Activated CD4-positive, alpha-beta T cell treated with anti-CD3 and anti-CD28 coated beads, Interleukin-2, amount 50 U/mL, for 4 hours (primary cell): ENCODE measurements at regions not wholly inside any gene's neighbourhood (a gene's known extent, or its start where the extent isn't known, plus 50 kb on each side); places are given as distances from the start of the nearest gene placed in this dataset.
"Not testable (repeated sequence)": the region's sequence is repeated elsewhere in the genome, so short reads cannot be mapped to it uniquely, and the experiment has no call there.

ENCODE experiments used
- DNase-seq, 2 experiments: peaks; one replicate each; pipeline ENCODE4 v3.0.0-alpha.2; 2020

DNA sequence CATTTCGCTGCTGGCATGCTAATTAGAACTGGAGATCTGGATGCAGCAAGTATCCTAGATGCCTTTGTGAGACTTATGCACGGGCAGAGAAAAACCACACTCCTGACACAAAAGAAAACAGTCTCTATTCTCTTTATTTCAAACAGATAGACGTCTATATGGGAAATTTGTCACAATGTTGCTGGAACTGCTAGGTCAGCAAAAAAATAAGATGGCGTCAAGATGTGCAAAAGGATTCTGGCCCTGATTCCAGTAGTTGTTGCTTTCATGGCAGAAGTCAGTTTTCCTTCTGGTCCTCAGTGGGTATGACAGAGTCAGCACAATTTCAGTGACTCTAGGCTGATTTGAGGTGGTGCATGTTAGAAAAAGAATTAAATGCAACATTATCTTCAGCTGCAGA lies 1068.0 kb downstream of the SLITRK5 start:
- no peak for DNase-seq

DNA sequence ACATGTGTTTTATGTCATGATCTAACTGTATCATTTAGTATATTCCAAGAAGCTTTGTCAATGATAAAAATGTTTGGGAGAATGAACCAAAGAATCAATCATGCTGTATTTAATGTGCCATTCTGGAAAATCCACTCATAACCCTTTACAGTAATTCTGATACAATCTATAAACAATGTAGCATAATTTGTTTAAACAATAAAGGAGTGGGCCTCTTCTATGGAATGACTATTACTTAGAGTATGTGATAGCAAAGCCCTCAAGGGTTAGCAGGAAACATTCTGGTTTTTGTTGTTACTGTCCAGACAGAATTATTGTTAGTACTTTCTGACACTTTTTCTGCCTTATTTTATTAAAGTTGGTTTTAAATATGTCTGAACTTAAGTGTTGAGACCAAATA lies 1073.1 kb downstream of the SLITRK5 start:
- DNase-seq, result no peak

DNA sequence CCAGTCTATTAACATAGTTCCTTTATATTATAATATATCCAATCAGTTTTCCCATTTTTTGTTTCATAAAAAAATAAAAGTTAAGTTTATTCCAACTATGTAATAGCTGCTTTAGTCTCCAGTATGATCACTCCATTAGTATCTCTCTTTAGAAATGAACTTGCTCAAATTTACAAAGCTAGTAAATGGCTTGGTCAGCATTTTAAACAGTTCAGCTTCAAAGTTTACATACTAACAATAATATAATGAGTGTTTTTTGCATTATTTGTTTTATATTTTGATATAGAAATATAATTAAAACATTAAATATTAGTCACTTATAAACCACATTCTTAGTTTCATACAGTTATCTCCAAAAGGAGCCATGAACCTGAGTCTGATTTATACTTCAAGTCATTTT lies 1073.8 kb downstream of the SLITRK5 start:
- no peak for DNase-seq

DNA sequence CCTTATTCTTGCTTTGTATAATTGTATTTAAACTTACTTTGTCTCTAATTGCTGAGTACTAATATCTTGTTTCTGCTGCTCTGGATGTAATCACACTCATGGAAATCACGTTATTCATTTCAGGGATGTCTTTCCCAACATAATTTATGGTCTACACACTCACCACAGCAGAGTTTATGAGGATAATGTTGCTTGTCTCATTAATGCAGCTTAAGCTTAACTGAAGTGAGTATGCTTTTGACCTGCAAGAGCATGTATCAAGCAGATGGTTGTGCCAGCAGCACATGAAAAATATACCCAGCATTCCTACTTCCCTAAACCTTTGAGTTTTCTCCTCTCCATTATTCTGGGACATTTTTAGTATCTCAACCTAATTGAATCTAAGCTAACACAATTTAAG lies 1080.9 kb downstream of the SLITRK5 start:
- DNase-seq, result no peak

DNA sequence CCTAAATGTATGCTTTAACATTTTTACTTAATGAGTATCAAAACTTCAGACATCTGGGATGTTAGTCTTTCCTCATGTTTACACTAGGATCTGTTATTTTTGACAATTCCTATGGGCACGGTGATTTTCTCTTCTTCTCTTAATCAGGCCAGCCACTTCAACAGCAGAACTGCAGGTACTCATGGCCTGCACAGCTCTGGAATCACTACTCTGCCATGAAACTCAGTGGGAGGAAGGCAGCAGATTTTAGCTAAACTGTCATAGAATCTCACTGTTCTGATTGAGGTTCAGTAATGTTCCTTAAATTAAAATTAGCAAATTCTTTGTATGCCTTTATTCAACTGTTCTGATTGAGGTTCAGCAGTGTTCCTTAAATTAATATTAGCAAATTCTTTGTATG lies 1083.0 kb downstream of the SLITRK5 start:
- DNase-seq, result no peak

DNA sequence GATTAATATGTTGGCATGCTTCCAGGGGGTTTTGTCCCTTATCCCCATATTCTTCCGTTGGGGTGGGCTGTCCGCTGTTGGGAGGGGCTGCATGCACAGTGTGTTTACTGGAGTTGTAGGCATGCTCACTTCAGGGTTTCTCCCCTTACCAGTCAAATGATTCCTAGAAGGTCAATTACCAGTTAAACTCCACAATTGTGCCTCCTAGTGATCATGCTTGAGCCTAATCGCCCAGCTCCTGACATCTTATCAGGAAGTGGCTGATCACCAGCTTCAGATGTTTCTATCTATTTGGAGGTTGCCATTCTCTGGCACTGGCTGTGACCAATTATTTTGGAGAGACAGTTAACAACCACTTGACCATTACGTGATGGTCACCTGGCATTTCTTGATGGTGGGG lies 1090.0 kb downstream of the SLITRK5 start:
- DNase-seq, result no peak

DNA sequence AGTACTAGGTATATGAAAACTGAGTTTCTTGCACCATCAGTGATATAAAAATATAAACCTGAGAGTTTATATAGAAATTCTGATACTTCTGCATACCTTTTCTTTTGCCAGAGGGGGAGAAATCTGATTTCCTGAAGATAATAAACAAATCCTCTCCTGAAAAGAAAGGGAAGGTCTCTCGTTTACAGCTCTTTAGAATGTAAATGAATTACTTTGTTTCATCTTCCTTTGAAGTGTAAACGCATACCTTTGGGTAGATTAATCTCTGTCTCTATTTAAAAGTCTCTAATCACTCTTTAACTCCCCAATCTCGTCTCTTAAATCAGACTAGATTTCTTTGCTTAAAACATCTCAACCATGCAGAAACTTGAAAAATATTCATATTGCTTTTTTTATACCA lies 1092.9 kb downstream of the SLITRK5 start:
- DNase-seq, result no peak

DNA sequence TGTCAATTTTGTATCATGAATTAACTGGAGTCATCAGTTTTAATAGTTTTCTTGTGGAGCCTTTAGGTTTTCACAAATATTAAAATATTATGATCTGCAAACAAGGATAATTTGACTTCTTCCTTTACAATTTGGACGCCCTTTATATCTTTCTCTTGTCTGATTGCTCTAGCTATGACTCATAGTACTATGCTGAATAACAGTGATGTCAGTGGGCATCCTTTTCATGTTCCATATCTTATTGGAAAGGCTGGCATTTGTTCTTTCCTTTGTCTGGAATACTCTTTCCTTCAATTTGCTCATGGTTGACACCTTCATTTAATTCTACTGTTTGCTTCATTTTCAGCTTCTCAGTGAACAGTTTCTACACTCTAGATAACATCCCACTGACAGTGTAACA lies 1129.3 kb downstream of the SLITRK5 start:
- DNase-seq, result no peak

DNA sequence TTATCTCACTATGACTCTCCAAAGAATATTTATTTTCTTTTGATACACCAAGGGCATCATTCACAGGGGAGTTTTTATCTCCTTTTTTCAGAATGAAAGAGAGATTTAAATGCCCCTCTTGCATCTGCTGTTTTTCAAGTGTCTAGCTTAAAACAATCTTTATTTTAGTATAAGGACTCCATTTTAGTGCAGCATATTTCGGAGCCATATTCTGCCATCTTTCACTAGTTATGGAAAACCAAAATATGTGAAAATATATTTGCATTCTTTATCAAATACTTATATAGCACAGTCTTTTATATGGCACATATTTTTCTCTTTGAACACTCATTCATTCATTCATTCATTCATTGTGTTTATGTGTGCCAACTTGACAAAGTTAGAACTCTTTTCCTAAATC lies 1130.2 kb downstream of the SLITRK5 start:
- no peak for DNase-seq

DNA sequence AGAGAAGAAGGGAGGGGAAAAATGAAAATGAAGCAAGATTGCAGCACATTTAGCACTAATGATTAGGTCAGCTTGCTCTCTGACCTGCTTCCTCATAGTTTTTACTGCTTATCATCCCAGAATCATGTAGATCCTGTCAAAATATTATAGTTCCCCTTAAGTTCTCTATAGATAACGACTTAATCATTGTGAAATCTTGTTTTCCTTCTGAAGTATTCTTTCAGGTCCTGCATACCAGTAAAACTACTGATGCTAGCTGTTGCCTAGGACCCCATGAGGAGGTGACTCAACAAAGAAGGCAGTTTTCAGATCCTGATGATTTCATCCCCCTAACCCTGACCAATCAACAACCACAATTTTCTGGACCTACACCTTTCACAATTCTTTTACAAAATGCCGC lies 1131.7 kb downstream of the SLITRK5 start:
- no peak for DNase-seq

DNA sequence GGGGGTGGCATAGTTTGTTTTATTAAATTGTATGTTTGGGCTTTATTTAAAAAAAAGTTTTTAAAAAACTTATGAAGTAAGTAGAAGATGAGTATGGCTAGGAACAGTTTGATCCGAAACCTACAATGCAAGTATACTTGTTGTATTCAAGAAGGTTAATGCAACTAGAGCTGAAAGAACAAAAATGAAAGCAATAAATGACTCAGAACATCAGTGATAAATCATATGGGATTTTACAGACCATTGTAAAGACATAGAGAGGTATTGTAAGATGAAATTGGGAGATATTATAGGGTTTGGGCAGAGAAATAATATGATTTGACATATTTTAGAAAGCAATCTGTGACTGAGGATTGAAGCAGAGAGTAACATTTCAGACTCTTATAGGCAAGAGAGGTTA lies 1135.3 kb downstream of the SLITRK5 start:
- DNase-seq, result no peak

DNA sequence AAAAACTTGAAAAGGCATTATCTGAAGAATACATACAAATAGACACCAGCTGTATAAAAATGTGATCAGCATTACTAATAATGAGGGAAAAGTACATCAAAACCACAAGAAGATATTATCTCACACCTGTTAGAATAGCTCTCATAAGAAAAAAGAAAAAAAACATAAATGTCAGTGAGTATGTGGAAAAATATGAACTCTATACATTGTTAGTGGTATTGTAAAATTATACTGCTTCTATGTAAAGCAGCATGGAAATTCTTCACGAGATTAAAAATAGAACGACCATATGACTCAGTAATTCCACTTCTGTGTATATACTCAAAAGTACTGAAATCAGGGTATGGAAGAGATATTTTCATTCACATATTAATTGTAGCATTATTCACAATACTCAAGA lies 1146.4 kb downstream of the SLITRK5 start:
- DNase-seq, result no peak

DNA sequence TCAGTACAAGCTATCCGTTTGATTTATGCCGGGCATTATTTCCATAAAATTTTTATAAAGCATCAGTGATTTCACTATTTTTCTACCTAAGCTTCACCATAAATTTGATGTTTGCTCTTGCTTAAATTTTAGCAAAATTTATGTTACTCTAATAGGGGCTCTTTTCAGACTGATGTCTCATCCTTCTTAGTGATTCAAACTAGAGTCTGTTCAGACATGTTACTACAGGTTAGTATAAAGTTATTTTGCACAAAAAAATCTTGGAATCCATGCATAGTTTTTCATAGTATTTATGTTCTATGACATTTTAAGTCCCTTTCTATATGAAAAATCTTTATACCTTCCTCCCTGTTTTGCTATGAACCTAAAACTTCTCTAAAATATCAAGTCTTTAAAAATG lies 1151.9 kb downstream of the SLITRK5 start:
- DNase-seq, result no peak

DNA sequence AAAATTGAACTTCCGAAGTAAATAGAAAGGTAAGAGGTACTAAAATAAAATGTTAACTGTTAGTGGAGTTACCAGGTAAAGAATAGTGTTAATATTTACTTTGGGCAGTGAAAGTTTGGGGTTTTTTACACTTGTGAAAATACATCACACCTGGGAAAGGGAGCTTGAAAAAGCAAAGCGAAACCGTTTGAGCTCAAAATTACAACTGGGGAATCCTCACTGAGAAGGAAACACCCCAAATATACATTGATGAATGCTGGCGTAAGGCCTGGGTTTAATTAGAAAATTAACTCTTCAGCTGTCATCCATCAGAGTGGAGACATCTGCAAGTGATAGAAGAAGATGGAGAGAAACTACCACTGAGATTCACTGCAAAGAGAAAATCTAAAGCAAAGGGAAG lies 1153.0 kb downstream of the SLITRK5 start:
- DNase-seq, result no peak

DNA sequence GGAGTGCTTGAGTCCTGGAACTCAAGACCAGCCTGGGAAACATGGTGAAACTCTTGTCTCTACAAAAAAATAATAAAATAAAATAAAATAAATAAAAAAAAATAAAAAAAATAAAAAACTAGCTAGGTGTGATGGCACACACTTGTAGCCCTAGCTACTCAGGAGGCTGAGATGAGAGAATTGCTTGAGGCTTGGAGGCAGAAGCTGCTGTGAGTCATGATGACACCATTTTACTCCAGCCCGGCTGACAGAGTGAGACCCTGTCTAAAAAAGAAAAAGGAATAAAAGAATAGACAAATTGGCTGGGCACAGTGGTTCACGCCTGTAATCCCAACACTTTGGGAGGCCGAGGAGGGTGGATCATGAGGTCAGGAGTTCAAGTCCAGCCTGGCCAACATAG lies 1168.9 kb downstream of the SLITRK5 start:
- no peak for DNase-seq

DNA sequence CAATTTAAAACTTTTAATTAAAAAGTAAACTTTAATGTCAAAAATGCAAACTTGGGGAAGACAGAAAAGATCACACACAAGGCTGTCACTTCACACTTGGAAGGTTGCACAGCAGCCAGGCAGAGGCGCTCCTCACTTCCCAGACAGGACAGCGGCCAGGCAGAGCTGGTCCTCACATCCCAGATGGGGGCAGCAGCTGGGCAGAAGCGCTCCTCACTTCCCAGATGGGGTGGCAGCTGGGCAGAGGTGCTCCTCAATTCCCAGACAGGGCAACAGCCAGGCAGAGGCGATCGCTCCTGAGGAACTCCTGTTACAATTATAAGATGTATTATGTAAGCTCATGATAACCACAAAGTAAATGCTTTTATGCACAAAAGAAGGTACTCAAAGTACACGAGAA lies 1181.1 kb downstream of the SLITRK5 start:
- not testable (repeated sequence) for DNase-seq

DNA sequence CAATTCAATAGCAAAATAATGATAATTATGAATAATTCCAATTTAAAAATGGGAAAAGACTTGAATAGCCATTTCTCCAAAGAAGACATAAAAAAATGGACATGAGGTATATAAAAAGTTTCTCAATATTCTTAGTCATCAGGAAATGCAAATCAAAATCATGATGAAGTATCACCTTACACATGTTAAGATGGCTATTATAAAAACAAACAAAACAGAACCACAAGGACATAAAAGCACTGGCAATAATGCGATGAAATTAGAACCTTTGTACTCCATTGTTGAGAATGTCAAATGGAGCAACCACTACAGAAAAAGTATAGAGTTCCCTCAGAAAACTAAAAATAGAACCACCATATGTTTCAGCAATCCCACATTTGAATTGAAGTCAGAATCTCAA lies 1186.1 kb downstream of the SLITRK5 start:
- no peak for DNase-seq

DNA sequence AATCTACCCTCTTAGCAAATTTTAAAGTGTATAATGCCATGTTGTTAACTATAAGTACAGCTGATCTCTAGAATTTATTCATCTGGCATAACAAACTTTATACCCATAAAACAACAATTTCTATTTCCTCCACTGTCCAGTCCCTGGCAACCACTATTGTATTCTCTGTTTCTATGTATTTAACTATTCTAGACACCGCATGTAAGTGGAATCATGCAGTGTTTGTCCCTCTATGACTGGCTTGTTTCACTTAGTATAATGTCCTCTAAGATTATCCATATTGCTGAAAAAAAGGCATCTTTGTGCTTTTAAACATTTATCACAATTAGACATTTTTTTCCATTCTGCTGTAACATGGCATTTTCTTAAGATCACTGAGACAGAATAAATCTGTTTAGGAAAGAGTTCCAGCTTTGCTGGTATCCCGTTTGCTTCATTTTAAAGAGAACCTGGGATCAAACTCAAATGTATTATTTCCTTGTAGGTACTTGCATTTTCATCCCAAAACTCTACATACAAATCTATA lies 1191.0 kb downstream of the SLITRK5 start:
- DNase-seq, result no peak

DNA sequence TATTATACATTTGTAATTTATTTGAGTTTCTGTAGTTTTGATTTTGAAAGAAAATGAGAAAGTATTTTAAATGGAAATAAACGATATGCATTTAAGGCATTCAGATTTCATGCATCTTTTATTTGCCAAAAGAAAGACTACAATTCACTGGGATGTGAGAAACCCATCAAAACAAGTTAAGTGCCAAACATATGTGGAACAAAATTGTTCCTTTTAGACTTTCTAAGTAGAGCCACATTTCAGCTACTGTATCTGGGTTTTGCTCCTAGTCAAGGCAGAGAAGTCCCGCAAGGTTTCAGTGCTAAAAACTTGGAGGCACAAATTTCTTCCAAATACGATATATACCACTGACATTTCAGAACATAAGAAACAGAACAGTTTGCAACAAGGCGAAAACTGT lies 1191.9 kb downstream of the SLITRK5 start:
- DNase-seq, result no peak

DNA sequence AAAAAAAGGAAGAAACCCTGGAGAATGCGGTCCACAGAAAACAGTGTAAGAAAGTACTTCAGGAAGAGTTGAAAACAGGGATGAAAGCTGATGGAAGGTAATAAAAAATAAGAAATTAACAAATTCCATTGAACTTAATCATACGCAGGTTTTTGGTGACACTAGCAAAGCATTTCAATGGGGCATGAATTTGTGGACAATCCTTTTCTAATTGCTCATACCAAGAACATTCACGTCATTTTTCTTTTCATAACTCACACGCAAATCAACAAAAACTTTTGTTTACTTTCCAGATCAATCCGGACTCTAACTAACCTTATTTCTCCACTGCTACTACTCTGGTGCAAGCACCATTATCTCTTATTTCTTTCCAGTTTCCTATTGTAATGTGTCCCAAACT lies 1195.0 kb downstream of the SLITRK5 start:
- DNase-seq, result no peak

DNA sequence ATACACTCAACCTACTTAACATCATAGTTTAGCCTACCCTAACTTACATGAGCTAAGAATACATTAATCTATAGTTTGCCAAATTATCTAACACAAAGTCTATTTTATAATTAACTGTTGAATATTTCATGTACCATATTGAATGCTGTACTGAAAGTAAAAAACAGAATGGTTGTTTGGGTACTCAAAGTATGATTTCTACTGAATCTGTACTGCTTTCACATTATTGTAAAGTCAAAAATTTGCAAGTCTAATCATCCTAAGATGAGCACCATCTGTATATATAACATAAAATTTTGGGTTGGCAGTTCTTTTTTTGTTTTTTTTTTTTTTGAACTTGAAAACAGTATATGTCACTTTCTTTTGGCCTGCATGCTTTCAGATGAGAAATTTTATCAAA lies 1212.6 kb downstream of the SLITRK5 start:
- no peak for DNase-seq

DNA sequence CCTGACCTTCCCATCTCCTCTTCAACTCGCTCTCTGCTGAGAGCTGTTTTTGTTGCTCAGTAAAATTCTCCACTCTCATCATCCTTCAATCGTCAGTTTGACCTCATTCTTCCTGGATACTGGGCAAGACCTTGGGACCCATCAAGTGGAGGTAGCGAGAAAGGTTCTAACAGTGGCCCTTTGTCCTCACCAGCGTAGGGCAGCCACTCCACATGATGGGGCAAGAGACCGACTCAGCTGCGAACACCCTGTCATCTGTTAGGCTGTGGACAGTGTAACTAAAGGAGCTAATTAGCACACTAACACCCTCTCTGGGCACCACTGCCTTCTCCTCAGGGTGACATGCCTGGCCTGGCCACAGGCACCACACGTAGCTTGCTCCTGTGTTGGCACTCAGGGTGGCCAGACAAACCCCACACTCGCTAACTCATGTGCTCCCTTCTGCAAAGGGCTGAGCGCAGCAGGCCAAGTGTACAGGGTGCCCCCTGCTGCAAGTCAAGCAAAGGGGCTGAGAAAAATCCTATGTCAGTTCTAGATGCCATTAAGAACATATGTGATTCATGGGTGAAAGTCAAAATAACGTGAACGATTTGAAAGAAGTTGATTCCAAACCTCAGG lies 1216.0 kb downstream of the SLITRK5 start:
- no peak for DNase-seq

DNA sequence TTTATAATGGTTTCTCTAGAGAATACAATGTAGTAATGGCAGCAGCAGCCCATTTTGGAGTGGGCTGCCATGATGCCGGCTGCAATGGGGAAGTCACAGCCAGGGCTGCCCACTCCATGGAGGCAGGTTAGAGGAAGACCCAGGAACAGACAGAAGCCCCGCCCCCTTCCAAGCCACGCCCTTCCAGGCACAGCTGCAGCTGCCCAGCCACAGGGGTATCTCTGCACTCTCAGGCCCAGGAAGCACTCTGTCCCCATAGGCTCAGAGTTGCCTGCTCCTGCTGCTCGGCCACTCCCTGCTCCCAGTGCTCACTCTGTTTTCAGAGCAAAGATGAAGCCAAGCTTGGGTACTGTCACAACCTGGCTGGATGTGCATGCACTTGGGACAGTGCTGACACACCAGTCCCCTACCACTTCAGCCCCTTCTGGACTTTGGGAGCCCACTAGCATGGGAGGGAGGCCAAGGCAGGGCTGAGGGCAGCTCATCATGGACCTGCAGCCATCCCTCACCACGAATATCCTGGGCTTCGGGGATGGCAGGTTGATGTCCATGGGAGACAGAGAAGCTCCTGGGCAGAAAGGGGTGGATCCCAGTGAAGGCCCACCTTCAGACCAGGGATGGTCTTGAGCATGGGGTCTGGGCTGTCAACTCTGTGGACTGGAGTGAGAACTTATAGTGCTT lies 1224.2 kb downstream of the SLITRK5 start:
- DNase-seq, result no peak

DNA sequence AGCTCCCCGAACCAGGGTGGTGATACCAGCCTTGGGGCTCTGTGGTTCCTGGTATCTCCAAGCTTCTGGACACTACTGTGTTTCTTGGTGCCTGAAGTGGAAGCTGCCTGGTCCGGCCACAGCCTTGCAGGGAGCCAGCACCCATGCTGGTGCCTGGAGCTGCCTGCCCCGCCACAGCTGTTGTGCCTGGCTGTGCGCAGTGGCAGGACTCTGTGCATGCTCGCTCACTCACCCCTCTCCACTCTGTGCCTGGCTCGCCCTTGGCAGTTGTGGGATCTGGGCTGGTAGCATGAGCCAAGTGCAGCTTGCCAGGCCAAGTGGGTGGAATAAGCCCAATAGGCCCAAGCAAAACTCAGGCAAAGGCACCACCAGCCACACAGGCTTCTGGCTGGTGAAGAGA lies 1225.3 kb downstream of the SLITRK5 start:
- no peak for DNase-seq

DNA sequence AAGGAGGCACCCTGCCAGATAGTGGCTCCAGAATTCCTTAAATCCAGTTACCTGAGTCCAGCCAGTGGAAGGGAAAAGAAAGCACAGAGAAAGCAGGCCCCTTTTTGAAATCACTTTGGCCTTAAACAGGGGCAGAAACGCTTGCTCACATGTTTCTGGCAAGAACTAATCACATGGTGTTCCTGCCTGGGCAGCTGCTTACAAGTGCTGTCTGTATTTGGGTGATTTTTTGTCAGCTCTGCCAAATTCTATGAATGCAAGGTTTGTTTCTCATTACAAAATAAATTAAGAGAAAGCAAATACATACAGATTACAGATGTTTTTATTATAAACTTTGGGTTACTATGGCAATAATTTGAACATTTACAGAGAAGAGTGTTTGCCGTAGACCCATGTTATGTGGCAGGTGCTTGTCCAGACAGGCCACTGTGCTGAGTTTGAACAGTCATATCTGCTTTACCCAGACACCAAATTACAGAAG lies 1237.8 kb downstream of the SLITRK5 start:
- no peak for DNase-seq
